ENCODE measurements at regions not wholly inside any gene's neighbourhood (a gene's known extent, or its start where the extent isn't known, plus 50 kb on each side); places are given as distances from the start of the nearest gene placed in this dataset.

- no peak for TF ChIP-seq YY1 (IDR thresholded peaks at IDR 0.05; ENCODE audit: low read depth)
- no peak for TF ChIP-seq TAF1 (IDR thresholded peaks at IDR 0.05; ENCODE audit: borderline replicate concordance, low read depth, low read length)
- TF ChIP-seq, protein P1, sequence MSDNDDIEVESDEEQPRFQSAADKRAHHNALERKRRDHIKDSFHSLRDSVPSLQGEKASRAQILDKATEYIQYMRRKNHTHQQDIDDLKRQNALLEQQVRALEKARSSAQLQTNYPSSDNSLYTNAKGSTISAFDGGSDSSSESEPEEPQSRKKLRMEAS (IDR thresholded peaks at IDR 0.05; ENCODE audit: low read depth) = no peak
- TF ChIP-seq MEF2A (IDR thresholded peaks at IDR 0.05; ENCODE audit: borderline replicate concordance, low read depth) = no peak
- TF ChIP-seq, protein P2, sequence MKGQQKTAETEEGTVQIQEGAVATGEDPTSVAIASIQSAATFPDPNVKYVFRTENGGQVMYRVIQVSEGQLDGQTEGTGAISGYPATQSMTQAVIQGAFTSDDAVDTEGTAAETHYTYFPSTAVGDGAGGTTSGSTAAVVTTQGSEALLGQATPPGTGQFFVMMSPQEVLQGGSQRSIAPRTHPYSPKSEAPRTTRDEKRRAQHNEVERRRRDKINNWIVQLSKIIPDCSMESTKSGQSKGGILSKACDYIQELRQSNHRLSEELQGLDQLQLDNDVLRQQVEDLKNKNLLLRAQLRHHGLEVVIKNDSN (IDR thresholded peaks at IDR 0.05; ENCODE audit: borderline replicate concordance, low read depth) = no peak
- TF ChIP-seq RAD21 (IDR thresholded peaks at IDR 0.05; ENCODE audit: low read length) = no peak
Measured at GRCh38 chr12:75751769-75752471, 240.5 kb upstream of the KRR1 start (continued).

DNA sequence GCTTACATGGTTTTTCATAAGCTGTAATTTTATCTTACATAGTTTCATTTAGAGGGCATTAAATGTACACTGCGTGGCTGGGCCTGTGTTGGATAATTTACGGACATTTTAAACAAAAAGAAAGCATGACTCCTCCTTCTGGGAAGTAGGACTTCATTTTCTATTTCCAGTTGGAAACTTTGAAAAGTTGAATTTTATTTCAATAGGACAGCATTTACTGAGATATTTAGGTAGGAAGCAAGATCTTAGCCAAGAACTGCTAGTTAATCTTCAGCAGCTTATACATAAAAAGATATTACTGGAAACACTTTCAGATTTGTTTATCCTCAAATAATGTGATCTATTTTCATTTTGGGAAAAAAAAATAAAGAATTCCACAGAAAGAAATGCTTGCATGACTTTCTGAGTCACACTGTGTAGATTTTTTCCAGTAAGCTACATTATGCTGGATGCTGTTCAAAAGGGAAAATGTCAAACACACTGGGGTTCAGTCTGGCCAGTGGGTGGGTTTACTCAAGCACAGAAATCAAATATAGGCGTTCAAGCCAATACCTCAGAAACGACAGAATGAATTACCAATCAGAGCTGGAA, 239.4 kb upstream of the KRR1 start:
- Histone ChIP-seq H3K27me3 (ENCODE audit: insufficient read depth) (no peaks in the 10 kb centered on the region), H3K4me1 (ENCODE audit: control insufficient read depth in 1 of 2, insufficient read depth in 2 of 2, low read depth in 1 of 2, low read length in 1 of 2) (peaks cover 0 to 7% of the 10 kb centered on the region in 2 experiments; a peak in 2 of 4 replicates), H3K4me3 (ENCODE audit: low read depth in 2 of 2, low read length in 1 of 2) (no peak overlapping the region), H3K9me3 (no peaks in the 10 kb centered on the region), H3K79me2 (ENCODE audit: insufficient read depth) (no peaks in the 10 kb centered on the region), H3F3A (replicated peaks; ENCODE audit: insufficient read depth) (peaks cover 15% of the 10 kb centered on the region), H2AFZ (ENCODE audit: low read depth) (peak overlapping the region; percentile 52; the same call in 1 of the 2 replicates), H3K9ac (peak overlapping the region; percentile 5; the same call in 1 of the 2 replicates), H3K36me3 (replicated peaks in 1 of 2; ENCODE audit: control insufficient read depth in 1 of 2, insufficient read depth in 2 of 2, low read length in 1 of 2) (no peaks in the 10 kb centered on the region), H4K20me1 (ENCODE audit: insufficient read depth) (no peaks in the 10 kb centered on the region), H3K27ac (ENCODE audit: low read depth in 2 of 2, low read length in 1 of 2) (peak overlapping the region; percentile 65 to 72; a peak in 3 of 4 replicates), H3K9me2 (no peaks in the 10 kb centered on the region), H3K4me2 (peak overlapping the region; percentile 27; the same call in 1 of the 2 replicates)
- POLR2A ChIA-PET = no interaction called here
- WGBS (ENCODE audit: low lambda C conversion rate) = 43% methylated on average over 4 of the region's 4 CpGs
- DNase-seq = no peak
- CTCF ChIA-PET = interaction anchor here (1.4 kb wide), 1 partner anchor 8 kb away, joined by 4 read pairs; no protein-coding TSS in a partner anchor
- TF ChIP-seq, protein P3, sequence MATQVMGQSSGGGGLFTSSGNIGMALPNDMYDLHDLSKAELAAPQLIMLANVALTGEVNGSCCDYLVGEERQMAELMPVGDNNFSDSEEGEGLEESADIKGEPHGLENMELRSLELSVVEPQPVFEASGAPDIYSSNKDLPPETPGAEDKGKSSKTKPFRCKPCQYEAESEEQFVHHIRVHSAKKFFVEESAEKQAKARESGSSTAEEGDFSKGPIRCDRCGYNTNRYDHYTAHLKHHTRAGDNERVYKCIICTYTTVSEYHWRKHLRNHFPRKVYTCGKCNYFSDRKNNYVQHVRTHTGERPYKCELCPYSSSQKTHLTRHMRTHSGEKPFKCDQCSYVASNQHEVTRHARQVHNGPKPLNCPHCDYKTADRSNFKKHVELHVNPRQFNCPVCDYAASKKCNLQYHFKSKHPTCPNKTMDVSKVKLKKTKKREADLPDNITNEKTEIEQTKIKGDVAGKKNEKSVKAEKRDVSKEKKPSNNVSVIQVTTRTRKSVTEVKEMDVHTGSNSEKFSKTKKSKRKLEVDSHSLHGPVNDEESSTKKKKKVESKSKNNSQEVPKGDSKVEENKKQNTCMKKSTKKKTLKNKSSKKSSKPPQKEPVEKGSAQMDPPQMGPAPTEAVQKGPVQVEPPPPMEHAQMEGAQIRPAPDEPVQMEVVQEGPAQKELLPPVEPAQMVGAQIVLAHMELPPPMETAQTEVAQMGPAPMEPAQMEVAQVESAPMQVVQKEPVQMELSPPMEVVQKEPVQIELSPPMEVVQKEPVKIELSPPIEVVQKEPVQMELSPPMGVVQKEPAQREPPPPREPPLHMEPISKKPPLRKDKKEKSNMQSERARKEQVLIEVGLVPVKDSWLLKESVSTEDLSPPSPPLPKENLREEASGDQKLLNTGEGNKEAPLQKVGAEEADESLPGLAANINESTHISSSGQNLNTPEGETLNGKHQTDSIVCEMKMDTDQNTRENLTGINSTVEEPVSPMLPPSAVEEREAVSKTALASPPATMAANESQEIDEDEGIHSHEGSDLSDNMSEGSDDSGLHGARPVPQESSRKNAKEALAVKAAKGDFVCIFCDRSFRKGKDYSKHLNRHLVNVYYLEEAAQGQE (IDR thresholded peaks at IDR 0.05; ENCODE audit: low read depth, low read length) = no peak
- TF ChIP-seq, protein P2 (IDR thresholded peaks at IDR 0.05; ENCODE audit: borderline replicate concordance, low read depth) = no peak
- TF ChIP-seq JUND (IDR thresholded peaks at IDR 0.05) (0 out of 2 replicates have a peak, but pooled peaks have one; percentile 16), PBX3 (IDR thresholded peaks at IDR 0.05) (no peak), EZH2phosphoT487 (IDR thresholded peaks at IDR 0.05; ENCODE audit: borderline replicate concordance, low read depth) (no peak), RCOR1 (IDR thresholded peaks at IDR 0.05; ENCODE audit: low read length) (no peak), RXRA (IDR thresholded peaks at IDR 0.05; ENCODE audit: borderline replicate concordance, low read depth) (no peak), SMC3 (IDR thresholded peaks at IDR 0.05; ENCODE audit: low read depth, low read length) (no peak), USF2 (IDR thresholded peaks at IDR 0.05; ENCODE audit: borderline replicate concordance, low read depth, low read length) (no peak), FOXJ3 (CRISPR knock-in tag; IDR thresholded peaks at IDR 0.05) (no peak), FOXM1 (IDR thresholded peaks at IDR 0.05; ENCODE audit: low read depth) (no peak), MXI1 (IDR thresholded peaks at IDR 0.05; ENCODE audit: low read depth, low read length) (no peak), ELF1 (IDR thresholded peaks at IDR 0.05) (no peak), YY1 (IDR thresholded peaks at IDR 0.05; ENCODE audit: low read depth) (no peak), EP300 (IDR thresholded peaks at IDR 0.05; ENCODE audit: borderline replicate concordance in 1 of 2, low read depth in 1 of 2, low read length in 1 of 2) (0 out of 4 replicates have a peak, but pooled peaks of 1 of the 2 experiments have one; percentile 21), CHD2 (IDR thresholded peaks at IDR 0.05; ENCODE audit: low read length, partially characterized antibody) (no peak), TAF1 (IDR thresholded peaks at IDR 0.05; ENCODE audit: borderline replicate concordance, low read depth, low read length) (no peak)
